Heart right ventricle (tissue), 16 donors: ENCODE measurements at regions not wholly inside any gene's neighbourhood (a gene's known extent, or its start where the extent isn't known, plus 50 kb on each side); places are given as distances from the start of the nearest gene placed in this dataset.
"Not testable (repeated sequence)": the region's sequence is repeated elsewhere in the genome, so short reads cannot be mapped to it uniquely, and the experiment has no call there.

Experiments used
- ATAC-seq, 8 donors: fragments of 200-7000 bp; cut with Tn5 transposase; one replicate each; pipeline ENCODE4 v1.9.1; 2020; ENCODE audit warnings: mild to moderate bottlenecking in 8 of 8, moderate library complexity in 8 of 8, moderate number of reproducible peaks in 1 of 8
- DNase-seq, 2 donors: peaks; one replicate each; pipeline ENCODE4 v3.0.0-alpha.2; 2020
- H3K27ac ChIP-seq, 10 donors: fragments of 200-600 bp; sonication (generic) in 2 of 10; one replicate each; pipeline versions ENCODE4 v1.5.0 to v1.8.0; 2020 to 2022; ENCODE audit warnings: mild to moderate bottlenecking in 3 of 10
- H3K27me3 ChIP-seq, 7 donors: fragments of 200-600 bp; one replicate each; pipeline ENCODE4 v1.8.0; 2021 to 2022; ENCODE audit warnings: mild to moderate bottlenecking in 2 of 7
- H3K36me3 ChIP-seq, 9 donors: fragments of 200-600 bp; sonication (generic) in 1 of 9; one replicate each; pipeline versions ENCODE4 v1.5.0 to v1.8.0; 2020 to 2022; ENCODE audit warnings: mild to moderate bottlenecking in 2 of 9
- H3K4me1 ChIP-seq, 9 donors: fragments of 200-600 bp; sonication (generic) in 1 of 9; one replicate each; pipeline versions ENCODE4 v1.5.0 to v1.8.0; 2020 to 2022; ENCODE audit warnings: mild to moderate bottlenecking in 4 of 9
- H3K4me3 ChIP-seq, 10 donors: fragments of 200-600 bp; sonication (generic) in 2 of 10; one replicate each; pipeline versions ENCODE4 v1.5.0 to v1.8.0; 2020 to 2022; ENCODE audit warnings: mild to moderate bottlenecking in 7 of 10, moderate library complexity in 2 of 10
- H3K9me3 ChIP-seq, 11 donors: fragments of 200-600 bp in 10 of 11; sonication (generic) in 2 of 11; one replicate each; pipeline versions ENCODE4 v1.5.0 to v1.8.0; 2013 to 2022; ENCODE audit warnings: mild to moderate bottlenecking in 2 of 11, control low read depth in 1 of 11, moderate library complexity in 1 of 11
- CTCF ChIP-seq, 9 donors: fragments of 200-600 bp; sonication (generic) in 2 of 9; IDR thresholded peaks; one replicate each; pipeline versions ENCODE4 v1.5.0 to v1.8.0; 2021 to 2022; ENCODE audit warnings: antibody characterized with exemption in 9 of 9, mild to moderate bottlenecking in 5 of 9, moderate library complexity in 1 of 9
- WGBS, 2 donors: extraction: QIAGEN DNeasy Blood & Tissue Kit; methylation state at CpG; one replicate each; pipeline ENCODE4 v1.1.7; 2013; ENCODE audit warnings: inconsistent platforms in 1 of 2; 5-methylcytosine and 5-hydroxymethylcytosine counted together
- intact Hi-C, 10 donors: fragments of 100-400 bp; cut with DNase I; formaldehyde crosslinking; loops; one replicate each; pipeline versions ENCODE4 v1.11.1 to v1.14.2; 2022
- donor health status: Arrhythmogenic right ventricular cardiomyopathy.
- donor health status: ischemic (EF 13 %, LVEDD 7.1; RV severe dilation, severe dysfunction).
- donor health status: healthy with polysubstance abuse.
- donor health status: DM: no; HTN: yes; CAD: no.
- donor health status: DM: no; HTN: no; CAD: no.
- donor health status: ischemic (EF 25% LVEDD 6.9; RV normal size, moderate dysfunction).
- donor health status: ischemic (EF 25% LVEDD 5.7; RV mildly dilated, moderate dysfunction).
- donor health status: healthy.
- donor health status: DM: yes; HTN: yes; CAD: no.
- donor health status: Ischemic cardiomyopathy.
- donor health status: ischemic (EF 35%, LVEDD 5.7; RV mildly dilated, moderate dysfunction).
- donor health status: nonischemic (EF 11% LVEDD 7.7; RV severe dilation, severe dysfunction).
- donor health status: DM: yes; HTN: yes; CAD: no.
- donor health status: PGD.
- donor health status: ischemic (EF 29% LVEDD 5.4; RV normal size, mild dysfunction).
- donor health status: nonischemic (EF 23%, LVEDD 6.1; RV moderate dilation, normal function).

- intact Hi-C loops = no loop called here
- Histone ChIP-seq H3K9me3 (peaks cover 0 to 10% (median 0%) of the 10 kb centered on the region in 11 donors), H3K27ac (no peak overlapping the region), H3K27me3 (peaks cover 0 to 4% (median 0%) of the 10 kb centered on the region in 7 donors), H3K4me3 (no peak overlapping the region), H3K36me3 (no peaks in the 10 kb centered on the region), H3K4me1 (no peaks in the 10 kb centered on the region)
- no peak for DNase-seq
- no peak for TF ChIP-seq CTCF (IDR thresholded peaks at IDR 0.05)
- 87 to 89% methylated on average over 3 of the region's 3 CpGs for WGBS, 2 donors
- ATAC-seq = no peak
Observed at GRCh38 chr14:105907276-105907675, 380.9 kb downstream of the TMEM121 start.

- H3K27ac ChIP-seq = no peak overlapping the region
- intact Hi-C loops = no loop called here
- no peaks in the 10 kb centered on the region for H3K36me3 ChIP-seq
- H3K27me3 ChIP-seq = peaks cover 0 to 4% (median 0%) of the 10 kb centered on the region in 7 donors
- H3K4me1 ChIP-seq = no peaks in the 10 kb centered on the region
- TF ChIP-seq CTCF (IDR thresholded peaks at IDR 0.05) = no peak
- H3K9me3 ChIP-seq = peaks cover 0 to 10% (median 0%) of the 10 kb centered on the region in 11 donors
- ATAC-seq (no peak), DNase-seq (no peak)
- H3K4me3 ChIP-seq = no peak overlapping the region
- 54 to 63% methylated on average over 6 of the region's 6 CpGs for WGBS, 2 donors
Observed at GRCh38 chr14:105908006-105908405, 381.6 kb downstream of the TMEM121 start.

- 62 to 86% methylated on average over 8 to 9 of the region's 9 CpGs for WGBS, 2 donors
Observed at GRCh38 chr14:105908481-105908911, 382.1 kb downstream of the TMEM121 start.

GRCh38 chr14:105909046-105909827 is 382.9 kb downstream of the TMEM121 start:
- Histone ChIP-seq H3K27ac (no peak overlapping the region), H3K4me1 (no peaks in the 10 kb centered on the region), H3K27me3 (peaks cover 0 to 4% (median 0%) of the 10 kb centered on the region in 7 donors), H3K9me3 (peaks cover 0 to 10% (median 0%) of the 10 kb centered on the region in 11 donors), H3K36me3 (no peaks in the 10 kb centered on the region), H3K4me3 (no peak overlapping the region)
- no peak for DNase-seq
- intact Hi-C loops = no loop called here
- no peak for TF ChIP-seq CTCF (IDR thresholded peaks at IDR 0.05)
- 74 to 83% methylated on average over 12 to 14 of the region's 14 CpGs for WGBS, 2 donors
- no peak for ATAC-seq

More at GRCh38 chr14:105908481-105908911, 382.1 kb downstream of the TMEM121 start:
- Histone ChIP-seq H3K9me3 (peaks cover 0 to 10% (median 0%) of the 10 kb centered on the region in 11 donors), H3K36me3 (no peaks in the 10 kb centered on the region), H3K4me3 (no peak overlapping the region), H3K4me1 (no peaks in the 10 kb centered on the region), H3K27me3 (peaks cover 0 to 4% (median 0%) of the 10 kb centered on the region in 7 donors), H3K27ac (no peak overlapping the region)
- ATAC-seq (no peak), DNase-seq (no peak)
- intact Hi-C loops = no loop called here
- no peak for TF ChIP-seq CTCF (IDR thresholded peaks at IDR 0.05)

GRCh38 chr14:105909828-105910120 is 383.4 kb downstream of the TMEM121 start:
- intact Hi-C loops, H3K27ac ChIP-seq, H3K4me3 ChIP-seq, H3K4me1 ChIP-seq, H3K36me3 ChIP-seq, DNase-seq, ATAC-seq, H3K27me3 ChIP-seq: not testable (repeated sequence)
- H3K9me3 ChIP-seq = peaks cover 0 to 10% (median 0%) of the 10 kb centered on the region in 11 donors
- 84 to 90% methylated on average over 4 to 14 of the region's 14 CpGs for WGBS, 2 donors
